ENCODE measurements at regions not wholly inside any gene's neighbourhood (a gene's known extent, or its start where the extent isn't known, plus 50 kb on each side); places are given as distances from the start of the nearest gene placed in this dataset.

GRCh38 chr9:91044354-91044753 is 242.7 kb downstream of the SYK start:
- H3K27me3 ChIP-seq (ENCODE audit: control insufficient read depth, insufficient read depth, low read length), result peaks cover 4% of the 10 kb centered on the region
- TF ChIP-seq CTCF (IDR thresholded peaks at IDR 0.05; ENCODE audit: insufficient read depth, low read length, severe bottlenecking), result no peak
- DNase-seq (ENCODE audit: low read depth) (no peak), FAIRE-seq (no peak)
- no peaks in the 10 kb centered on the region for H3K36me3 ChIP-seq (ENCODE audit: control insufficient read depth, insufficient read depth, low read length)
- no peak overlapping the region for H3K4me3 ChIP-seq (ENCODE audit: low read depth, low read length)

- peaks cover 4% of the 10 kb centered on the region for H3K27me3 ChIP-seq (ENCODE audit: control insufficient read depth, insufficient read depth, low read length)
- FAIRE-seq, result no peak
- TF ChIP-seq CTCF (IDR thresholded peaks at IDR 0.05; ENCODE audit: insufficient read depth, low read length, severe bottlenecking), result no peak
- H3K36me3 ChIP-seq (ENCODE audit: control insufficient read depth, insufficient read depth, low read length), result no peaks in the 10 kb centered on the region
- no peak for DNase-seq (ENCODE audit: low read depth)
- no peak overlapping the region for H3K4me3 ChIP-seq (ENCODE audit: low read depth, low read length)
Measured at GRCh38 chr9:91045041-91045440, 243.4 kb downstream of the SYK start.

- Histone ChIP-seq H3K36me3 (ENCODE audit: control insufficient read depth, insufficient read depth, low read length) (no peaks in the 10 kb centered on the region), H3K4me3 (ENCODE audit: low read depth, low read length) (no peak overlapping the region), H3K27me3 (ENCODE audit: control insufficient read depth, insufficient read depth, low read length) (peaks cover 4% of the 10 kb centered on the region)
- DNase-seq (ENCODE audit: low read depth), result no peak
- FAIRE-seq, result no peak
- TF ChIP-seq CTCF (IDR thresholded peaks at IDR 0.05; ENCODE audit: insufficient read depth, low read length, severe bottlenecking), result no peak
Measured at GRCh38 chr9:91047529-91047928, 245.9 kb downstream of the SYK start.

- DNase-seq (ENCODE audit: low read depth) (peak; percentile 76), FAIRE-seq (no peak)
- H3K27me3 ChIP-seq (ENCODE audit: control insufficient read depth, insufficient read depth, low read length), result peaks cover 4% of the 10 kb centered on the region
Measured at GRCh38 chr9:91047993-91048607, 246.5 kb downstream of the SYK start.

GRCh38 chr9:91048749-91049148 is 247.1 kb downstream of the SYK start:
- no peak for TF ChIP-seq CTCF (IDR thresholded peaks at IDR 0.05; ENCODE audit: insufficient read depth, low read length, severe bottlenecking)
- Histone ChIP-seq H3K4me3 (ENCODE audit: low read depth, low read length) (no peak overlapping the region), H3K27me3 (ENCODE audit: control insufficient read depth, insufficient read depth, low read length) (peaks cover 4% of the 10 kb centered on the region), H3K36me3 (ENCODE audit: control insufficient read depth, insufficient read depth, low read length) (no peaks in the 10 kb centered on the region)
- DNase-seq (ENCODE audit: low read depth) (no peak), FAIRE-seq (no peak)

More at GRCh38 chr9:91047993-91048607, 246.5 kb downstream of the SYK start:
- no peaks in the 10 kb centered on the region for H3K36me3 ChIP-seq (ENCODE audit: control insufficient read depth, insufficient read depth, low read length)
- no peak overlapping the region for H3K4me3 ChIP-seq (ENCODE audit: low read depth, low read length)
- TF ChIP-seq CTCF (IDR thresholded peaks at IDR 0.05; ENCODE audit: insufficient read depth, low read length, severe bottlenecking), result no peak

GRCh38 chr9:91053824-91054223 is 252.2 kb downstream of the SYK start:
- Histone ChIP-seq H3K4me3 (ENCODE audit: low read depth, low read length) (no peak overlapping the region), H3K36me3 (ENCODE audit: control insufficient read depth, insufficient read depth, low read length) (no peaks in the 10 kb centered on the region), H3K27me3 (ENCODE audit: control insufficient read depth, insufficient read depth, low read length) (no peaks in the 10 kb centered on the region)
- TF ChIP-seq CTCF (IDR thresholded peaks at IDR 0.05; ENCODE audit: insufficient read depth, low read length, severe bottlenecking), result no peak
- DNase-seq (ENCODE audit: low read depth) (no peak), FAIRE-seq (no peak)

Measured in bronchial epithelial cell (primary cell).